ENCODE measurements at regions not wholly inside any gene's neighbourhood (a gene's known extent, or its start where the extent isn't known, plus 50 kb on each side); places are given as distances from the start of the nearest gene placed in this dataset.

- Histone ChIP-seq H3K4me1 (no peaks in the 10 kb centered on the region), H3K27me3 (no peaks in the 10 kb centered on the region), H3K9me3 (no peaks in the 10 kb centered on the region), H3K4me3 (no peak overlapping the region), H3K36me3 (no peaks in the 10 kb centered on the region), H3K27ac (no peak overlapping the region)
- 88% methylated on average over 3 of the region's 4 CpGs for WGBS
- DNase-seq (ENCODE audit: low spot score in 2 of 2), result no peak
- no peak for TF ChIP-seq EP300 (IDR thresholded peaks at IDR 0.05)
Measured at GRCh38 chr5:72034770-72035169, 72.5 kb upstream of the MAP1B start.

GRCh38 chr5:72035831-72036230 is 71.4 kb upstream of the MAP1B start:
- Histone ChIP-seq H3K27ac (no peak overlapping the region), H3K9me3 (no peaks in the 10 kb centered on the region), H3K36me3 (no peaks in the 10 kb centered on the region), H3K4me3 (no peak overlapping the region), H3K4me1 (no peaks in the 10 kb centered on the region), H3K27me3 (no peaks in the 10 kb centered on the region)
- WGBS, result 89% methylated on average over 3 of the region's 3 CpGs
- TF ChIP-seq CTCF (IDR thresholded peaks at IDR 0.05) (no peak), EP300 (IDR thresholded peaks at IDR 0.05) (no peak), POLR2AphosphoS5 (IDR thresholded peaks at IDR 0.05) (no peak), POLR2A (IDR thresholded peaks at IDR 0.05) (no peak)
- DNase-seq (ENCODE audit: low spot score in 2 of 2), result no peak

- no peaks in the 10 kb centered on the region for H3K4me1 ChIP-seq
- H3K27ac ChIP-seq, result no peak overlapping the region
- no peaks in the 10 kb centered on the region for H3K36me3 ChIP-seq
- no peak for DNase-seq (ENCODE audit: low spot score in 2 of 2)
- no peak for TF ChIP-seq POLR2AphosphoS5 (IDR thresholded peaks at IDR 0.05)
- TF ChIP-seq EP300 (IDR thresholded peaks at IDR 0.05), result no peak
- no peak for TF ChIP-seq POLR2A (IDR thresholded peaks at IDR 0.05)
- no peak for TF ChIP-seq CTCF (IDR thresholded peaks at IDR 0.05)
- H3K9me3 ChIP-seq, result no peaks in the 10 kb centered on the region
- H3K27me3 ChIP-seq, result no peaks in the 10 kb centered on the region
- H3K4me3 ChIP-seq, result no peak overlapping the region
- WGBS, result 40% methylated on average over 3 of the region's 3 CpGs
Measured at GRCh38 chr5:72036951-72037350, 70.3 kb upstream of the MAP1B start.

- no peaks in the 10 kb centered on the region for H3K27me3 ChIP-seq
- no peak for DNase-seq (ENCODE audit: low spot score in 2 of 2)
- TF ChIP-seq CTCF (IDR thresholded peaks at IDR 0.05) (no peak), POLR2AphosphoS5 (IDR thresholded peaks at IDR 0.05) (no peak), POLR2A (IDR thresholded peaks at IDR 0.05) (no peak), EP300 (IDR thresholded peaks at IDR 0.05) (no peak)
- H3K9me3 ChIP-seq, result no peaks in the 10 kb centered on the region
- H3K27ac ChIP-seq, result no peak overlapping the region
- H3K36me3 ChIP-seq, result no peaks in the 10 kb centered on the region
- no peak overlapping the region for H3K4me3 ChIP-seq
- no peaks in the 10 kb centered on the region for H3K4me1 ChIP-seq
Measured at GRCh38 chr5:72040513-72040912, 66.8 kb upstream of the MAP1B start.

GRCh38 chr5:72041654-72042053 is 65.6 kb upstream of the MAP1B start:
- whole genome bisulfite sequencing, result 46% methylated on average over 2 of the region's 2 CpGs
- Histone ChIP-seq H3K9me3 (no peaks in the 10 kb centered on the region), H3K4me3 (no peak overlapping the region), H3K27ac (no peak overlapping the region), H3K36me3 (no peaks in the 10 kb centered on the region), H3K4me1 (no peaks in the 10 kb centered on the region), H3K27me3 (no peaks in the 10 kb centered on the region)
- no peak for DNase-seq (ENCODE audit: low spot score in 2 of 2)
- TF ChIP-seq CTCF (IDR thresholded peaks at IDR 0.05) (no peak), POLR2A (IDR thresholded peaks at IDR 0.05) (no peak), EP300 (IDR thresholded peaks at IDR 0.05) (no peak), POLR2AphosphoS5 (IDR thresholded peaks at IDR 0.05) (no peak)

- no peak overlapping the region for H3K4me3 ChIP-seq
- 63% methylated on average over 1 of the region's 1 CpG for WGBS
- no peaks in the 10 kb centered on the region for H3K36me3 ChIP-seq
- TF ChIP-seq CTCF (IDR thresholded peaks at IDR 0.05) (no peak), POLR2AphosphoS5 (IDR thresholded peaks at IDR 0.05) (no peak), EP300 (IDR thresholded peaks at IDR 0.05) (no peak), POLR2A (IDR thresholded peaks at IDR 0.05) (no peak)
- DNase-seq (ENCODE audit: low spot score in 2 of 2), result no peak
- H3K4me1 ChIP-seq, result no peaks in the 10 kb centered on the region
- no peaks in the 10 kb centered on the region for H3K27me3 ChIP-seq
- H3K27ac ChIP-seq, result no peak overlapping the region
- no peaks in the 10 kb centered on the region for H3K9me3 ChIP-seq
Measured at GRCh38 chr5:72042097-72042496, 65.2 kb upstream of the MAP1B start.

Data from suprapubic skin (tissue), 4 donors.